SH-SY5Y (cell line): ENCODE measurements at regions not wholly inside any gene's neighbourhood (a gene's known extent, or its start where the extent isn't known, plus 50 kb on each side); places are given as distances from the start of the nearest gene placed in this dataset.

Experiments
- GATA2 ChIP-seq: IDR thresholded peaks from 2 replicates; pipeline ENCODE4 v1.6.1; 2011; ENCODE audit warnings: mild to moderate bottlenecking, low read depth, low read length
- GATA3 ChIP-seq: IDR thresholded peaks from 2 replicates; pipeline ENCODE4 v1.6.1; 2011; ENCODE audit warnings: low read depth, mild to moderate bottlenecking, low read length, moderate library complexity

DNA sequence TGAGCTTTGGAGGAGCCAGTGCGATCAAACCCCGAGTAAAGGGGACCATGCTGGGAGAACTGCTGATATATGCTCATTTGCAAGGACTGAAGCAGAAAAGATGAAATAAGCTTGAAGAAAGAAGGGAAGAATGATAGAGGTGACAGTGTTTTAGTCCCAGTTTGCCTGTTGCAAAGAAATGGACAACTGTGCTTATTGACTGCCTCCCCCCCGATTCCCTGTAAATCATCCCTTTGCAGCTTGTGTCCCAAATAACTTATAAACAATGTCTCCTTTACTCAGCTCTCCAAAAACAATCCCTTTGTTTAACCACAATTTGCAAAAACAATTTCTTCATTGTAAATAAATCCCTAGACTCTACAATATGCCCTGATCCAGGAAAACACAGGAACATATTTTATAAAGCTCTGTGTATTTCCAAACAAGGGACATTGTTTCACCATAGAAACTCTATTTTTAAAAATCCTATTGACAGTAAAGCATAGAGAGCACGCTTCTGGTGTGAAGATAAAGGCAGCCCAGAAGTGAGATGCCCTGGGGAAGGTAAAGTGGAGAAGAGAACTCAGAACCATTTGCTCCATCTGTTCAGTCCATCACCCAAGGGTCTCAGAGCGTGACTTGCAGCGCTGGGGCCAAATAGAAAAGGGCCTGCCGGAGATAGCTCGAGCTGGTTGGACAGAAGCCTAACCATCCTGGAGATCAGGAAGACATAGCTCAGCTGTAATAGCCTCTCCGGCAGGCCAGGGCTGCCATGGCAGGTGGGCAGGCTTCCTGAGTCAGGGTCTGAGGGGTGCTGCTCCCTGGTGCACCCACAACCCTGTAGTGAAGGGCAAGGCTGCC lies 280.5 kb downstream of the WDR11 start:
- TF ChIP-seq GATA3 (no peak), GATA2 (no peak)

DNA sequence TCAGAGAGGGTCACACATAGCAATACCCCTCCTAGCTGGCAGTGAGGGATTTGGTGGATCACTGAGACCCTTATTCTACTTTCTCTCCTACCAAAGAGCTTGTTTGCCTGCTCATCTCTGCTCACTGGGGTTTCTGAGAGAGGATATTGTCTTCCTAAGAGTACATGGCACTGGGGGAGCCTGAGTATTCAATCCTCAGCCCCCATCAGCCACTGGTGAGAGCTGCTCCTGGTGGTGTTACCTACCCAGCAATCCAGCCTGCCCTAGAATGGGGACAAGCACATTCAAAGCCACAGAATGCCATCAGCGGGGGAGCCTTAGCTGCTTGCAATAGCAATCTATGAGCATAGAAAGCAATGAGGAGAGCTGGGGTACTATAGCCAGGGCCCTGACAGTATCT lies 281.1 kb downstream of the WDR11 start:
- TF ChIP-seq GATA2 (no peak), GATA3 (no peak)

DNA sequence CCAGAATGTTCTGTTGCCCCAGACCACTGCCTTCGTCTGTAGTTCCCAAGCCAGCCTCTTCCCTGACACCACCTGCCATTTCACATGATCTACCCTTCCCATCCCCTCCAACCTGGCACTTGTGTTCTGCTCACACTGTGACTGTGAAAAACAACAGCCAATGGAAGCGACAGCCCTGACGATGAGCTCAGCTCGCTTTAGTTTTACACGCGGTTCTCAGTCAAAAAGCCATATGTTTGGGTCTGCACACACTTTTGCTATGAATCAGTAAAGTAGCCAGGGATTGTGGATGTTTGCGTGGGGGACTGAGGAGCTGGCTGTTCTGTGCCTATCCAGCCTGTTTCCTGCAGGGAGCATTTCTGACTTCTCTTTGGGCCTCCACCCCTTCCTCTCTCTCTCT lies 282.7 kb downstream of the WDR11 start:
- TF ChIP-seq GATA3, result no peak
- no peak for TF ChIP-seq GATA2

DNA sequence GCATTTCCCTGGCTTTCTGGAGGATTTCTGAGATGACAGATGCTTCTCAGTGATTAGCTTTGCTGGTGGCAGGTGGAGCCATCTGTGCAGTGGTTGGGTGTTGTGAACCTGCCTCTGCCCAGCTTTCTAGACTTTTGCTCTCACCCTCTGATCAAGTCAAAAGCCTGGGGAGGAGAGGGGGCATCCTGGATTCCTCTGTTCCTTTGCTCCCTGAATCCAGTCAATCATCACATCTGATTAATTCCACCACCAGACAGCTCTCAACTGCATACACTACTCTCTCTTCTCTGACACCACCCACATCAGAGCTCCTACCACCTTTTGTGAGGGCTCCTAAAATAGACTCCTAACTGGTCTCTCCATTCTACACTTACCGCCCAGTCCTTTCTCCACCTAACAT lies 283.5 kb downstream of the WDR11 start:
- TF ChIP-seq GATA3 (no peak), GATA2 (no peak)

DNA sequence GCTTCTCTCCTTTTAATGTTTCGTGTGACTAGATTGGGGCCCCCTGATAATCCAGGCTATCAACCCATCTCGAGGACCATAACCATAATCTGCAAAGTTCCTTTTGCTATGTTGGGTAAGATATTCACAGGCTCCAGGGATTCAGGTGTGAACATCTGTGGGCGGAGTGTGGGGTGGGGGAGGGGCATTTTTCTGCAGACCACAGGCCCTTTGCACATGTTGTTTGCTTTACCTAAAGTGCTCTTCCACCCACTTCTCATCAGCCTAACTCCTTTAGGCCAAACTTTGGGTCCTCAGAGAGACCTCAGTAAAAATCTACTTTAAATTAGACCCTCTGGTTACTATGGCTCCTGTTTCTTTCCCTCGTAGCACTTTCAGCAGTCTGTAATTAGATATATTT lies 284.4 kb downstream of the WDR11 start:
- no peak for TF ChIP-seq GATA3
- no peak for TF ChIP-seq GATA2

DNA sequence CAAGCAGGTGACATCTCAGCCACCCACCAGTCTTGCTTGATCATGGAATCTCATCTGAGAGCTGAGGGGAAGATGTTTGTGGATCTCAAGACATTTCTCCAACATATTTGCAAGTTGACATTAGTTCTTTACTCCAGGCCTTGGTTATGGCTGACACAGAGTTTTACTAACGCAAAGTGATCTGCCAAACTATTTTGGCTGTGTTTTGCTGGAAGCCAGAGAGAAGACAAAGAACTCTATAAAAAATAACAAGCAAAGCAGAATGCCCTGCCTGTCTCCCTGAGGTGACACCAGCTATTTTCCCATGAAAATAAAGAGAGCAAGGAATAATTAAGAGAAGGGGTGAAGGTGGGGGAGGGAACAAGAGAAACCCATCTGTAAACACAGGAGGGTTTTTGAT lies 286.4 kb downstream of the WDR11 start:
- no peak for TF ChIP-seq GATA2
- no peak for TF ChIP-seq GATA3

DNA sequence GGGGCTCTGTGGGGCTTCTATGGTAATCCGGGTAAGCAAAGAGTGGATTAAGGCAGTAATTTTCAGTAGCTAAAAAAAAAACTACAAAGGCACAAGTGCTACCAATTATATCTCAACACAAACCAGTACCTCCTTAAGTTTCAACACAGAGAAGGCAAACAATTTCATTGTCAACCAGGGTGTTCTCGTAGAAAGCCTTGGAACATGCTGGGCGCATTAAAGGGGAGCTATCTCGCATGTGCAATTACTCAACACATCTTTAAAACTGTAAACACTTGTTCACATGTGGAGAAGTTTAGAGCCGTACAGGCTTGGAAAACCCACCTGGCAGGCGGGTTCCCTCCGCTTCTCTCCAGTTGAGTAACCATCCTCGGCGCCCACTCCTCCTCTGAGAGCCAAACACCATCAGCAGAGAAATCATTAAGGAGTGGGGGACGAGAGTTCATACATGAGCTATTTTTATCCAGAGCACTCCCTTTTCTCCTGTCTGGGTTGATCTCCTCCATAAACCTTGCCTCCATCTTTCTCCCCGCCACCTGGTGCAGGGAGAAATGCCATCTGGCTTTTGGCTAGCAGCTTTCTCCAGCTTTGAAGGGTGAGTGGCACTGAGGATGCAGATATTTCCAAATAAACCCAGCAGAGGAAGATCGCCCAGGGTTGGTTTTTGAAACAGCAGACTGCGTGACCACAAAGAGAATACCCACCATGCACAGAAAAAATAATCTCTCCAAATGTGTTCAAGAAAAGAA lies 287.1 kb downstream of the WDR11 start:
- TF ChIP-seq GATA3 (no peak), GATA2 (no peak)

DNA sequence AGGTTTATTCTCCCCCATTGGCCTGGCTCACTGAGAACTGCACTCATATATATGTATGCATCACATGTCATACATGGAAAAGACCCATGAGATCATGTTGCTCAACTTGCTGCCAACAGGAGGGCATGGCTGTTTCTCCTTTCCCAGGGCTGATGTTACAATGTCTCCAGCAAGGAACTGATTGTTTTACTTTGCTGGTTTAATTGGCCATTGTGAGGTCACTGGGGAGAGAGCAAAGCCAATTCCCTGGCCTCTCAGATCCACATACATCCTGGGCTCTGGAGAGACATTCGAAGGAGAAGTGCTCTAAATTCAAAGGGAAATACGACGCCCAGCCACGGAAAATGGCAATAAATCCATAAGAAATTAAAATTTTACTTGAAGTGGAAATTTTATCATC lies 287.8 kb downstream of the WDR11 start:
- TF ChIP-seq GATA3, result no peak

DNA sequence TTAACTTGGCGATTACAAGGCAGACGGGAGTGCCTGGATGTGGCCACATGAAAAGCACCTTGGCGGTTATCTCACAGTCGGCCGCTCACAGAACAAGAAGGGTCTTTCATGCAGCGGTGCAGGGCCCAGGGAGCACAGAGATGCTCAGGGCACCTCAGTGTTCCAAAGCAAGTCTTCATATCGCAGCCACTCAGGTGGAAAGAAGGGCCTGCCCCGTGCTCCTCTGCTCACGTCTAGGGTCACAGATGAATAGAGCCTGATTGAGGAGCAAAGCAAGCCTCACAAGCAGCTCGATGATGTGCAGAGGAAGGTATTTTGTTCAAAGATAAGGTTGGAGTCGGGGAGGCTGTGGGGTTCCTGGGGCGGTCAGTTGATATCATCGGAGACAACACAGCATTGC lies 297.8 kb downstream of the WDR11 start:
- TF ChIP-seq GATA2 (no peak), GATA3 (no peak)

DNA sequence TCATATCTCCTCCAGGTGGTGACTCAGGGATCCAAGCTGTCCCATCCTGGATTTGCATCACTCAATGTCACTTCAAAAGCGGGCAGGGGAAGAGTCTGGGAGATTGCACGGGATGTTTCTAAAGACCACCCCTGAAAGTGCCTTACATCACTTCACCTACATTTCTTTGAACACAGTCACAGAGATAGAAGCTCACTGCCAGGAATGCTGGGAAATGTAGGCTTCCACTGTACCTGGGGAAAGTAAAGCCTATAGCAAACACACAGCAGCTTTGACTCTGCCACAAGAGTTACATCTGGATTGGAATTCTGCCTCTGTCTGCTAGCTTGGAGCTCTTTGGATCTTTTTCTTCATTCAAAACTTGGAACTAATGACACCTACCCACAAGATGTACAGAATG lies 300.9 kb downstream of the WDR11 start:
- TF ChIP-seq GATA2, result no peak
- TF ChIP-seq GATA3, result no peak

DNA sequence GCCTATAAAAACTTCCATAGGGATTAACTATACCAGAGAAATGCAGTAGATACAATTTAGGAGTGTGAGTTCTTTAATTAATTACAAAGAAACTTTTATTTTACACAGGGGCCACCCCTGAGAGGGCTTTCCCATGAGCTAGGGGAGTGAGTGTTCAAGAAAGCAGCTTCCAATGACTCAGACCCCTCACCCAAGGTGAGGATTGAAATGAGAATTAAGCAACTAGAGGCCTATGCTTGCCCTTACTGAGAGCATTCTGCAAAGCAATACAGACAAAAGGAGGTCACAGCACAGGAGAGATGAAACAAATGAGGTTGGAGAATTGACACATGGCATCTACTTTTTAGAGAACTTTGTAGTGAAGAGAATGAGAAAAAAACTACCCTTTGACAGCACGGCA lies 301.8 kb downstream of the WDR11 start:
- TF ChIP-seq GATA3, result no peak
- TF ChIP-seq GATA2, result no peak

DNA sequence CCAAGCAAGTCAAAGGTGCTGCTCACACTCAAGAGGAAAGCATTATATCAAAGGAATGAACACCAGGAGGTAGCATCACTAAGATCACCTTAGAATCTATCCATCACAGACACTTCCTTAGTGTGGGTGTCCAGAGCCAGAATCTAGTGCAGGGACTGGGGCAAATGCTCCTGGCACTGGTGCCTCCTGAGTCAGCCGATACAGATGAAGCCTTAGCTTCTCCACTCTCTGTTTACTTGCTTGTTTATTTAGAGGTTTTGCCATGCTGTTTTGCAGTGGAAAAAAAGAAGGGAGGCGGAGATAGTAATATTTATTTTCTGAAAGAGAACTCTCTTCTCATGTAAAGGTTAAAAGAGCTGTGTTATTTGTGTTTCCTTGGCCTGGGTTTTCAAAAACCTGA lies 303.1 kb downstream of the WDR11 start:
- TF ChIP-seq GATA3 (no peak), GATA2 (no peak)

DNA sequence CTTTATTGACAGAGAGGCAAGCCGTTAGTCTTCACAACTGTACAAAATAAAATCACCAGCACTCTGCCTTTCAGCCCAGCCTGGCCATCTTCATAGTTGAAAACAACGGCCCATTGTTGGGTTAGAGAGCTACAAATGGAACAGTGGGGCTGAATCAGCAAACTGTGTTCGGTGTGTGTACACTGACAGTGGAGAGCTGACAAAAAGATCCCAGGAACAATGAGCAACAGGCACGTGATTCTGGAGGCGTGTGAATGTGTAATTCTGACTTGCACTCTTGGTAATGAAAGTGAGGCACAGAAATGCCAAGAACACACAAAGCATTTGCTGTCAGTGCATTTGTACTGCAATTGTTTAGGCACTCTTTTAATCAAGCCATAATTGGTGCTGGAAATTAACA lies 303.7 kb downstream of the WDR11 start:
- TF ChIP-seq GATA2 (no peak), GATA3 (no peak)

DNA sequence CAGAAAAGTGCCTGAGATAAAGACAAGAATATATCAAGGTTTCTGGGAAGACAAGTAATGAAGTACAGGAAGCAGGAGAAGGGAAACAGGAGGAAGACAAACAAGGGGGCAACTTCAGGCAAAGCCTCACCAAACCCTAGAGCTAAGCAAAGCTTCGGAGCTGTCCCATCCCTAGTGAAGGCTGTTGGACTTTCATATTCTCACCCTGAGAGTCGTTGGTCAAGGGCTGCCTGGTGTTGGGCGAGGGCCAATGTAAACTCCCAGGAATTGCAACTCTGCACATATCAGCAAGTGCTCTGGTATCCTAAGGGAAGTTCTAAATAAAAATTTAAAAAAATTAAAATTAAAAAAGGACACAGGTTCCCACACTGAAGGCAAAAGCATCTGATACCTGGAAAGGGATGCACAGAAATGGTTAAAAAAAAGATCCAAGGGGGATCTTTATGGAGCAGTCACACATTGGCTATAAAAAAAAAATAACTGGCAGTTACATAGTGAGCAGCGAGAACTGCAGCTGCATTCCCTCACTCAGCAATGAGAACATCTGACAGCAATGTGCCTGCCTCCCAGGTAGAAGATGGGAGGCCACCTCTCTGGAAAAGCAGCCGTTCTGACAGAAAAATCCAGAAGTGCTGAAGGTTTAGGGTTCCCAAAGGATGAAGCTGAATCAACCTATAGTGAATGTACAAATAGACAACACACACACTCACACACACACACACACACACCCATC lies 304.7 kb downstream of the WDR11 start:
- TF ChIP-seq GATA2 (no peak), GATA3 (no peak)

DNA sequence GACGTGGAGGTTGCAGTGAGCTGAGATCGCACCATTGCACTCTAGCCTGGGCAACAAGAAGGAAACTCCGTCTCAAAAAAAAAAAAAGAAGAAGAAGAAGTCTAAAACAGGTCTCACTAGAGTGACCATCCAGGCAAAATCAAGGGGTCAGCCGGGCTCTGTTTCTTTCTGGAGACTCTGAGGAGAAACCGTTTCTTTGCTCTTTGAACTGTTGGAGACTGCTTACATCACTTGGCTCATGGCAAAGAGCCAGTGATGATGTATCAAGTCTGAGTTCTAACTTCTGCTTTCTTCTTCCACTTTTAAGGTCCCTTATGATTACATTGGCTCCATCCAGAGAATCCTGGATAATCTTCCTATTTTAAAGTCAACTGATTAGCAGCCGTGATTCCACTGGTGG lies 306.8 kb downstream of the WDR11 start:
- TF ChIP-seq GATA3, result no peak
- TF ChIP-seq GATA2, result no peak
